Breast epithelium (tissue), 3 donors: ENCODE measurements at regions not wholly inside any gene's neighbourhood (a gene's known extent, or its start where the extent isn't known, plus 50 kb on each side); places are given as distances from the start of the nearest gene placed in this dataset.

Experiments used
- POLR2AphosphoS5 ChIP-seq, 3 donors: sonication (generic); formaldehyde crosslinking; IDR thresholded peaks; one replicate each; pipeline ENCODE4 v1.6.1; 2017; ENCODE audit warnings: antibody characterized with exemption in 3 of 3
- TF ChIP-seq, protein P1 (sequence below), 3 donors: fragments of 450-650 bp; IDR thresholded peaks; one replicate each; pipeline ENCODE4 v1.5.1; 2016 to 2017; ENCODE audit warnings: antibody characterized with exemption in 3 of 3, mild to moderate bottlenecking in 3 of 3, moderate library complexity in 3 of 3

DNA sequence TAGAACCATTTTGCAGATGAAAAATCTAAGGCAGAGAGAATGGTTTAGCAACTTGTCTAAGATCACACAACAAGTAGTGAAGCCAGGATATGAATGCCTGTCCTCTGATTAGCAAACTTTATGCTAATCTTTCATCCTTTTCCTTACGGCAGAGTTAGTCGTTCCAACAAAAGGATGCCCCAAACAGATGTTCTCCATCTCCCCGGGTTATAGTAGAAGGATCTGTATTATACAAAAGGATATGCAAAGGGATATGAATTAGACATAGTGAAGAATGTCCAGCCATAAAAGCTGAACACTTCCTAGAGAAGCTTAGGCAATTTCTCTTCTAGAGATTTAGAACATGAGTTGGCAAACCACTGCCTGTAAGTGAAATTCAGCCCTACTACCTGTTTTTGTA is 291.6 kb upstream of the DUSP10 start:
- TF ChIP-seq, protein P1, sequence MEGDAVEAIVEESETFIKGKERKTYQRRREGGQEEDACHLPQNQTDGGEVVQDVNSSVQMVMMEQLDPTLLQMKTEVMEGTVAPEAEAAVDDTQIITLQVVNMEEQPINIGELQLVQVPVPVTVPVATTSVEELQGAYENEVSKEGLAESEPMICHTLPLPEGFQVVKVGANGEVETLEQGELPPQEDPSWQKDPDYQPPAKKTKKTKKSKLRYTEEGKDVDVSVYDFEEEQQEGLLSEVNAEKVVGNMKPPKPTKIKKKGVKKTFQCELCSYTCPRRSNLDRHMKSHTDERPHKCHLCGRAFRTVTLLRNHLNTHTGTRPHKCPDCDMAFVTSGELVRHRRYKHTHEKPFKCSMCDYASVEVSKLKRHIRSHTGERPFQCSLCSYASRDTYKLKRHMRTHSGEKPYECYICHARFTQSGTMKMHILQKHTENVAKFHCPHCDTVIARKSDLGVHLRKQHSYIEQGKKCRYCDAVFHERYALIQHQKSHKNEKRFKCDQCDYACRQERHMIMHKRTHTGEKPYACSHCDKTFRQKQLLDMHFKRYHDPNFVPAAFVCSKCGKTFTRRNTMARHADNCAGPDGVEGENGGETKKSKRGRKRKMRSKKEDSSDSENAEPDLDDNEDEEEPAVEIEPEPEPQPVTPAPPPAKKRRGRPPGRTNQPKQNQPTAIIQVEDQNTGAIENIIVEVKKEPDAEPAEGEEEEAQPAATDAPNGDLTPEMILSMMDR (IDR thresholded peaks at IDR 0.05) = no peak
- no peak for TF ChIP-seq POLR2AphosphoS5 (IDR thresholded peaks at IDR 0.05)
